HCT116 (cell line): ENCODE measurements at regions not wholly inside any gene's neighbourhood (a gene's known extent, or its start where the extent isn't known, plus 50 kb on each side); places are given as distances from the start of the nearest gene placed in this dataset.
A peak's percentile ranks its signal among the peaks of the same experiment; 100 is the strongest.

Experiments
- ATAC-seq: fragments of 200-7000 bp; cut with Tn5 transposase; 2 replicates; pipeline ENCODE4 v1.9.1; 2020; ENCODE audit warnings: mild to moderate bottlenecking, moderate library complexity
- BruUV-seq: library from RNA; stranded (reverse); fragments of 400-500 nt; replicated peaks from 2 replicates; lab custom pipeline; 2021; lab: Mats Ljungman, UMichigan
- CTCF ChIA-PET: fragments of 300-600 bp; sonication (Branson Sonifier 250); formaldehyde crosslinking; loops from one replicate; lab custom pipeline; 2021; ENCODE audit warnings: antibody characterized with exemption; lab: Charles Lee
- POLR2A ChIA-PET: fragments of 300-600, 350-600 bp; sonication (Branson Sonifier 250); formaldehyde crosslinking; loops from one replicate; lab custom pipeline; 2021; ENCODE audit warnings: antibody characterized with exemption; lab: Charles Lee
- RAD21 ChIA-PET, 2 experiments: fragments of 300-600 bp; sonication (Branson Sonifier 250); formaldehyde crosslinking; loops; one replicate each; lab custom pipeline; 2023; ENCODE audit warnings: low total read pairs in 2 of 2; ENCODE audit not compliant: uncharacterized antibody in 2 of 2, unreplicated experiment in 2 of 2, low non-redundant PET in 1 of 2; lab: Charles Lee
- DNase-seq: peaks from one replicate; pipeline ENCODE4 v3.0.0-alpha.2; 2010; ENCODE audit warnings: low read depth, low spot score
- H2AFZ ChIP-seq: fragments of 200-600 bp; shearing (Covaris generic), sonication (generic); 2 replicates; pipeline ENCODE4 v1.6.1; 2017; ENCODE audit warnings: low read depth, mixed run types, mixed read lengths, antibody characterized with exemption, low read length; ENCODE audit not compliant: poor library complexity, severe bottlenecking
- H3K27ac ChIP-seq: 2 replicates; pipeline ENCODE4 v1.5.1; 2012; ENCODE audit warnings: low read depth, low read length
- H3K27me3 ChIP-seq: fragments of 200-600 bp; sonication (generic); 2 replicates; pipeline ENCODE4 v1.6.1; 2016; ENCODE audit warnings: mixed run types, low read length, mixed read lengths; ENCODE audit not compliant: insufficient read depth
- H3K36me3 ChIP-seq, 2 experiments: fragments of 200-500 bp in 1 of 2; fragments of 200-600 bp in 1 of 2; sonication (Bioruptor generic) in 1 of 2; sonication (generic) in 1 of 2; 2 replicates each; pipeline versions ENCODE4 v1.5.1 to v1.6.1; 2014 to 2016; ENCODE audit warnings: low read length in 2 of 2, inconsistent platforms in 1 of 2, mixed read lengths in 1 of 2, mixed run types in 1 of 2; ENCODE audit not compliant: insufficient read depth in 2 of 2, control insufficient read depth in 1 of 2
- H3K4me1 ChIP-seq, 2 experiments: fragments of 200-600 bp in 1 of 2; sonication (generic) in 1 of 2; 2 replicates each; pipeline versions ENCODE4 v1.5.1 to v1.6.1; 2012 to 2017; ENCODE audit warnings: low read length in 2 of 2, inconsistent platforms in 1 of 2, mild to moderate bottlenecking in 1 of 2, mixed read lengths in 1 of 2, mixed run types in 1 of 2, moderate library complexity in 1 of 2; ENCODE audit not compliant: insufficient read depth in 2 of 2, control insufficient read depth in 1 of 2
- H3K4me2 ChIP-seq: fragments of 200-600 bp; sonication (generic); 2 replicates; pipeline ENCODE4 v1.6.1; 2017; ENCODE audit warnings: mixed run types, low read length, mixed read lengths
- H3K4me3 ChIP-seq, 2 experiments: fragments of 200-600 bp in 1 of 2; sonication (generic) in 1 of 2; replicated peaks in 1 of 2; 2 replicates each; pipeline ENCODE4 v1.5.1; 2011 to 2016; ENCODE audit warnings: low read length in 2 of 2, control low read depth in 1 of 2, low read depth in 1 of 2, mild to moderate bottlenecking in 1 of 2, mixed read lengths in 1 of 2, mixed run types in 1 of 2
- H3K79me2 ChIP-seq: fragments of 200-600 bp; sonication (generic); 2 replicates; pipeline ENCODE4 v1.6.1; 2017; ENCODE audit warnings: mild to moderate bottlenecking, mixed run types, low read length, moderate library complexity, mixed read lengths; ENCODE audit not compliant: insufficient read depth
- H3K9ac ChIP-seq: fragments of 200-600 bp; sonication (generic); 2 replicates; pipeline ENCODE4 v1.6.1; 2016; ENCODE audit warnings: low read length, mixed read lengths
- H3K9me2 ChIP-seq: fragments of 200-600 bp; sonication (generic), shearing (Covaris generic); 2 replicates; pipeline ENCODE4 v1.6.1; 2017; ENCODE audit warnings: mixed run types, mild to moderate bottlenecking, moderate library complexity; ENCODE audit not compliant: insufficient read depth
- H3K9me3 ChIP-seq, 2 experiments: fragments of 200-500 bp in 1 of 2; fragments of 200-600 bp in 1 of 2; sonication (Bioruptor generic) in 1 of 2; sonication (generic) in 1 of 2; 2 replicates each; pipeline ENCODE4 v1.6.1; 2014 to 2017; ENCODE audit warnings: low read length in 2 of 2, mixed read lengths in 2 of 2, inconsistent platforms in 1 of 2, low read depth in 1 of 2, mild to moderate bottlenecking in 1 of 2, mixed run types in 1 of 2, moderate library complexity in 1 of 2; ENCODE audit not compliant: control insufficient read depth in 1 of 2, insufficient read depth in 1 of 2
- H4K20me1 ChIP-seq: fragments of 200-600 bp; sonication (generic), shearing (Covaris generic); 2 replicates; pipeline ENCODE4 v1.6.1; 2017; ENCODE audit warnings: mixed run types, mild to moderate bottlenecking, moderate library complexity; ENCODE audit not compliant: insufficient read depth
- CBX3 ChIP-seq: IDR thresholded peaks from 2 replicates; pipeline ENCODE4 v1.6.1; 2012; ENCODE audit warnings: low read depth
- EGR1 ChIP-seq: IDR thresholded peaks from 2 replicates; pipeline ENCODE4 v1.6.1; 2012; ENCODE audit warnings: low read depth
- EZH2phosphoT487 ChIP-seq: fragments of 200-600 bp; IDR thresholded peaks from 2 replicates; pipeline ENCODE4 v1.6.1; 2018; ENCODE audit warnings: antibody characterized with exemption, borderline replicate concordance
- FOSL1 ChIP-seq: IDR thresholded peaks from 2 replicates; pipeline ENCODE4 v1.6.1; 2012; ENCODE audit warnings: low read depth
- JUND ChIP-seq: IDR thresholded peaks from 2 replicates; pipeline ENCODE4 v1.6.1; 2012
- POLR2A ChIP-seq: IDR thresholded peaks from 2 replicates; pipeline ENCODE4 v1.7.0; 2011; ENCODE audit warnings: borderline replicate concordance; ENCODE audit not compliant: insufficient read depth, insufficient read length; ENCODE audit errors: extremely low read depth
- POLR2AphosphoS5 ChIP-seq: IDR thresholded peaks from 2 replicates; pipeline ENCODE4 v1.6.1; 2011; ENCODE audit warnings: mild to moderate bottlenecking, low read depth, low read length, moderate library complexity
- RAD21 ChIP-seq: IDR thresholded peaks from 2 replicates; pipeline ENCODE4 v1.6.1; 2012; ENCODE audit warnings: low read depth, mild to moderate bottlenecking
- SIN3A ChIP-seq: IDR thresholded peaks from 2 replicates; pipeline ENCODE4 v1.6.1; 2012; ENCODE audit warnings: low read depth
- SRF ChIP-seq: IDR thresholded peaks from 2 replicates; pipeline ENCODE4 v1.6.1; 2012; ENCODE audit warnings: low read depth
- TCF7L2 ChIP-seq: IDR thresholded peaks from 2 replicates; pipeline ENCODE4 v1.7.0; 2011; ENCODE audit warnings: borderline replicate concordance, inconsistent platforms; ENCODE audit not compliant: insufficient read depth, insufficient read length; ENCODE audit errors: extremely low read depth
- YY1 ChIP-seq: IDR thresholded peaks from 2 replicates; pipeline ENCODE4 v1.6.1; 2011; ENCODE audit warnings: low read length, low read depth, moderate library complexity, mild to moderate bottlenecking; ENCODE audit not compliant: insufficient replicate concordance; ENCODE audit errors: extremely low read depth
- ZFX ChIP-seq: fragments of 450-650 bp; IDR thresholded peaks from 2 replicates; pipeline ENCODE4 v1.6.1; 2017
- ZNF274 ChIP-seq: fragments of 200-500 bp; sonication (Bioruptor generic); IDR thresholded peaks from 2 replicates; pipeline ENCODE4 v1.6.1; 2014; ENCODE audit warnings: mild to moderate bottlenecking, low read depth, low read length, inconsistent platforms
- intact Hi-C: fragments of 100-400 bp; cut with micrococcal nuclease; formaldehyde crosslinking; loops from 2 replicates; pipeline ENCODE4 v1.10.0; 2022
- TF ChIP-seq, protein P1 (sequence below): IDR thresholded peaks from 2 replicates; pipeline ENCODE4 v1.6.1; 2012
- TF ChIP-seq, protein P2 (sequence below): IDR thresholded peaks from 2 replicates; pipeline ENCODE4 v1.6.1; 2012; ENCODE audit warnings: low read depth
- TF ChIP-seq, protein P3 (sequence below), 3 experiments: fragments of 200-600 bp in 1 of 3; sonication (generic) in 1 of 3; IDR thresholded peaks in 2 of 3; conservative IDR thresholded peaks in 1 of 3; 2 replicates each; pipeline ENCODE4 v1.5.1; 2012 to 2017; ENCODE audit warnings: low read depth in 2 of 3, low read length in 2 of 3, antibody characterized with exemption in 1 of 3, borderline replicate concordance in 1 of 3, control low read depth in 1 of 3, mild to moderate bottlenecking in 1 of 3, mixed read lengths in 1 of 3, mixed run types in 1 of 3, moderate library complexity in 1 of 3; ENCODE audit not compliant: insufficient read depth in 1 of 3

DNA sequence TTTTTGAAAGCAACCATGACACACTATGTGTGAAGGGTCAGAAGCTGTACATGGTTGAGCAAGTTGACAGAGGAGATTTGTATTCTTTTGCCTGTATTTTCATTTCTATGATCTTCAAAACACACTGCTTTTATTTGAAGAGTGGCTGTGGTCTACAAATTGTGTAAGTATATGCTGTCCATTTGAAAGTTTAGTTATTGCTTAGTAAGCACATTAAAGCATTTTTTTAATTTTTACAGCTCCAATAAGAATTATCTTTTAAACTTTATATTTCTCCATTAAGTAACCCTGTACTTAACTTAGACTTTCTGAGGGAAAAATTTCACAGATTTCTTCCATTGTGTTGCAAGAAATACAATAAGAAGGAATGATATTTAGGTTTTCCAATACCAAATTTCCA is 915.2 kb downstream of the SLC6A15 start:
- no peaks in the 10 kb centered on the region for H3K79me2 ChIP-seq
- CTCF ChIA-PET: no interaction called here
- no peak for DNase-seq
- no peak for TF ChIP-seq JUND
- no peak for TF ChIP-seq POLR2A
- TF ChIP-seq SRF: no peak
- TF ChIP-seq POLR2AphosphoS5: no peak
- TF ChIP-seq FOSL1: no peak
- TF ChIP-seq, protein P1, sequence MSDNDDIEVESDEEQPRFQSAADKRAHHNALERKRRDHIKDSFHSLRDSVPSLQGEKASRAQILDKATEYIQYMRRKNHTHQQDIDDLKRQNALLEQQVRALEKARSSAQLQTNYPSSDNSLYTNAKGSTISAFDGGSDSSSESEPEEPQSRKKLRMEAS: no peak
- TF ChIP-seq EGR1: no peak
- TF ChIP-seq CBX3: no peak
- TF ChIP-seq ZFX: no peak
- no peak for TF ChIP-seq ZNF274
- TF ChIP-seq YY1: no peak
- no peaks in the 10 kb centered on the region for H3K9me3 ChIP-seq
- H3K4me3 ChIP-seq: no peak overlapping the region
- no peaks in the 10 kb centered on the region for H4K20me1 ChIP-seq
- no peak overlapping the region for H3K9ac ChIP-seq
- no peaks in the 10 kb centered on the region for H3K36me3 ChIP-seq
- no peaks in the 10 kb centered on the region for H3K27me3 ChIP-seq
- POLR2A ChIA-PET: no interaction called here
- ATAC-seq: no peak
- peak overlapping the region; percentile 70 for H2AFZ ChIP-seq
- H3K4me1 ChIP-seq: no peaks in the 10 kb centered on the region
- intact Hi-C loops: no loop called here
- H3K9me2 ChIP-seq: no peaks in the 10 kb centered on the region
- no peak overlapping the region for H3K4me2 ChIP-seq
- BruUV-seq: no TSS peak
- RAD21 ChIA-PET: no interaction called here
- no peak overlapping the region for H3K27ac ChIP-seq

DNA sequence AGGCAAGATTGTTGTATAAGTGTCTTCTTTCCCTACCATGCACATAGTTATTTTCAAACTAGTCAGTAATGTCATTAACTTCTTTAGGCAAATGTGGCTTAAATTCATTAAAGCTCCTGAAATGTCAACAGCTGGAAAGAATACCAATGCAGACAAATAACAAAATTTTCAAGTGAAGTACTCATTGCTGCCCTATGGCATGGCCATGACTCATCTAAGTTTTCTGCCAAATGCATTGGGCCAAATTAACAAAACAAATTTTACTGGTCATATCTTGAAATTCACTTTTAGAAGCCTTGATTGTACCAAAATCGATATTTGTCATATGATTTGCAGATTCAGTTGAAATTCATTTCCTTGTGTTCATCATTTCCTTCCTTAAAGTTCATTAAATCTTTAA is 915.9 kb downstream of the SLC6A15 start:
- CTCF ChIA-PET: no interaction called here
- POLR2A ChIA-PET: no interaction called here
- no peak for ATAC-seq
- Histone ChIP-seq H3K27me3 (no peaks in the 10 kb centered on the region), H3K9ac (no peak overlapping the region), H3K36me3 (no peaks in the 10 kb centered on the region), H3K4me1 (no peaks in the 10 kb centered on the region), H3K79me2 (no peaks in the 10 kb centered on the region), H3K4me2 (no peak overlapping the region), H4K20me1 (no peaks in the 10 kb centered on the region), H3K27ac (no peak overlapping the region), H3K4me3 (no peak overlapping the region), H2AFZ (no peak overlapping the region), H3K9me2 (no peaks in the 10 kb centered on the region), H3K9me3 (no peaks in the 10 kb centered on the region)
- DNase-seq: no peak
- BruUV-seq: no TSS peak
- intact Hi-C loops: no loop called here
- RAD21 ChIA-PET: no interaction called here
- no peak for TF ChIP-seq CBX3
- TF ChIP-seq ZNF274: no peak
- TF ChIP-seq, protein P2, sequence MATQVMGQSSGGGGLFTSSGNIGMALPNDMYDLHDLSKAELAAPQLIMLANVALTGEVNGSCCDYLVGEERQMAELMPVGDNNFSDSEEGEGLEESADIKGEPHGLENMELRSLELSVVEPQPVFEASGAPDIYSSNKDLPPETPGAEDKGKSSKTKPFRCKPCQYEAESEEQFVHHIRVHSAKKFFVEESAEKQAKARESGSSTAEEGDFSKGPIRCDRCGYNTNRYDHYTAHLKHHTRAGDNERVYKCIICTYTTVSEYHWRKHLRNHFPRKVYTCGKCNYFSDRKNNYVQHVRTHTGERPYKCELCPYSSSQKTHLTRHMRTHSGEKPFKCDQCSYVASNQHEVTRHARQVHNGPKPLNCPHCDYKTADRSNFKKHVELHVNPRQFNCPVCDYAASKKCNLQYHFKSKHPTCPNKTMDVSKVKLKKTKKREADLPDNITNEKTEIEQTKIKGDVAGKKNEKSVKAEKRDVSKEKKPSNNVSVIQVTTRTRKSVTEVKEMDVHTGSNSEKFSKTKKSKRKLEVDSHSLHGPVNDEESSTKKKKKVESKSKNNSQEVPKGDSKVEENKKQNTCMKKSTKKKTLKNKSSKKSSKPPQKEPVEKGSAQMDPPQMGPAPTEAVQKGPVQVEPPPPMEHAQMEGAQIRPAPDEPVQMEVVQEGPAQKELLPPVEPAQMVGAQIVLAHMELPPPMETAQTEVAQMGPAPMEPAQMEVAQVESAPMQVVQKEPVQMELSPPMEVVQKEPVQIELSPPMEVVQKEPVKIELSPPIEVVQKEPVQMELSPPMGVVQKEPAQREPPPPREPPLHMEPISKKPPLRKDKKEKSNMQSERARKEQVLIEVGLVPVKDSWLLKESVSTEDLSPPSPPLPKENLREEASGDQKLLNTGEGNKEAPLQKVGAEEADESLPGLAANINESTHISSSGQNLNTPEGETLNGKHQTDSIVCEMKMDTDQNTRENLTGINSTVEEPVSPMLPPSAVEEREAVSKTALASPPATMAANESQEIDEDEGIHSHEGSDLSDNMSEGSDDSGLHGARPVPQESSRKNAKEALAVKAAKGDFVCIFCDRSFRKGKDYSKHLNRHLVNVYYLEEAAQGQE: no peak
- TF ChIP-seq, protein P3, sequence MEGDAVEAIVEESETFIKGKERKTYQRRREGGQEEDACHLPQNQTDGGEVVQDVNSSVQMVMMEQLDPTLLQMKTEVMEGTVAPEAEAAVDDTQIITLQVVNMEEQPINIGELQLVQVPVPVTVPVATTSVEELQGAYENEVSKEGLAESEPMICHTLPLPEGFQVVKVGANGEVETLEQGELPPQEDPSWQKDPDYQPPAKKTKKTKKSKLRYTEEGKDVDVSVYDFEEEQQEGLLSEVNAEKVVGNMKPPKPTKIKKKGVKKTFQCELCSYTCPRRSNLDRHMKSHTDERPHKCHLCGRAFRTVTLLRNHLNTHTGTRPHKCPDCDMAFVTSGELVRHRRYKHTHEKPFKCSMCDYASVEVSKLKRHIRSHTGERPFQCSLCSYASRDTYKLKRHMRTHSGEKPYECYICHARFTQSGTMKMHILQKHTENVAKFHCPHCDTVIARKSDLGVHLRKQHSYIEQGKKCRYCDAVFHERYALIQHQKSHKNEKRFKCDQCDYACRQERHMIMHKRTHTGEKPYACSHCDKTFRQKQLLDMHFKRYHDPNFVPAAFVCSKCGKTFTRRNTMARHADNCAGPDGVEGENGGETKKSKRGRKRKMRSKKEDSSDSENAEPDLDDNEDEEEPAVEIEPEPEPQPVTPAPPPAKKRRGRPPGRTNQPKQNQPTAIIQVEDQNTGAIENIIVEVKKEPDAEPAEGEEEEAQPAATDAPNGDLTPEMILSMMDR (IDR thresholded peaks at IDR 0.05 in 2 of 3, conservative IDR thresholded peaks at IDR 0.05 in 1 of 3; ENCODE audit: borderline replicate concordance in 1 of 3, insufficient read depth in 1 of 3, low read depth in 2 of 3, low read length in 2 of 3): no peak
- no peak for TF ChIP-seq YY1
- TF ChIP-seq EGR1: no peak
- no peak for TF ChIP-seq TCF7L2
- TF ChIP-seq SIN3A: no peak
- no peak for TF ChIP-seq EZH2phosphoT487
- no peak for TF ChIP-seq JUND
- TF ChIP-seq RAD21: no peak
- TF ChIP-seq, protein P1: no peak
